ENCODE measurements at regions not wholly inside any gene's neighbourhood (a gene's known extent, or its start where the extent isn't known, plus 50 kb on each side); places are given as distances from the start of the nearest gene placed in this dataset.
"Not testable (repeated sequence)": the region's sequence is repeated elsewhere in the genome, so short reads cannot be mapped to it uniquely, and the experiment has no call there.

DNA sequence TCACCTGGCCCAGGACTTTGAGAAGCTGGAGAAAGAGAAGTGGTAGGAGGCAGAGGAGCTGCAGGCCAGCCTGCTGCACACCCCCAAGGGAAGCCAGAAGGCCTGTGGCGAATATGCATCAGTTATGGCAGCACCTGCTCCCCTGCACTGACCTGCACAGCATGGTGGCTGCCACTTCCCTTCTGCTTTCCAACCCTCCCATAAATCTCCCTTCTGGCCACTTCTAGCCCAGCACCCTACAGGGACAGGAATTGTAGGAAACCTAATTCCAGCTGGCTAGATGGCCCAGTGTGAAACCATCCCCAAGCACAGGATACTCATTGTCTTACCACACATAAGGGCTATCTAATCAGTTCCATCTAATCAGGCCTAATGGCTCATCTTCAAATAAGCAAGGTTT lies 136.3 kb downstream of the TBX3 start:
- TF ChIP-seq GATA1 (IDR thresholded peaks at IDR 0.05; ENCODE audit: low read depth, low read length), result no peak
- no peak for TF ChIP-seq POLR2A (IDR thresholded peaks at IDR 0.05; ENCODE audit: low read length)
- DNase-seq, result no peak

DNA sequence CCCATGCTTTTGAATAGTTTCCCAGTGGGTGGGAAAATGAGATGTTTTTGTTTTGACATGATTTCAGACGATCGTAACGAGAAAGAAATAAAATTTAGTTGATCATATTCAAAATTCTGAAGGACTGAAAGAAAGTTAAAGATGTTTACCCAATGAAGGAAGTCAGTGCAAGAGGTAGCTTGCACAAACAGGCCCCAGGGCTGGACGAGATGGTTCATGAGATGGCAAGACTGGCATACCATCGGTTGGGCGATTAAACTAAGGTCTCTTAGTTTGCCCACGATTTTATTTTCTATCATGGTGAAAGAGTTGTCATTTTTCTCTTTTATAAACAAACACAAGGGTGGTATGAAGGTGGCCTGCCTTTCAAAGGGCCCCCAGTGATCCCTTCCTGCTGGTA lies 124.5 kb upstream of the TBX5 start:
- no peak for DNase-seq
- no peak for TF ChIP-seq GATA1 (IDR thresholded peaks at IDR 0.05; ENCODE audit: low read depth, low read length)
- TF ChIP-seq POLR2A (IDR thresholded peaks at IDR 0.05; ENCODE audit: low read length), result no peak

DNA sequence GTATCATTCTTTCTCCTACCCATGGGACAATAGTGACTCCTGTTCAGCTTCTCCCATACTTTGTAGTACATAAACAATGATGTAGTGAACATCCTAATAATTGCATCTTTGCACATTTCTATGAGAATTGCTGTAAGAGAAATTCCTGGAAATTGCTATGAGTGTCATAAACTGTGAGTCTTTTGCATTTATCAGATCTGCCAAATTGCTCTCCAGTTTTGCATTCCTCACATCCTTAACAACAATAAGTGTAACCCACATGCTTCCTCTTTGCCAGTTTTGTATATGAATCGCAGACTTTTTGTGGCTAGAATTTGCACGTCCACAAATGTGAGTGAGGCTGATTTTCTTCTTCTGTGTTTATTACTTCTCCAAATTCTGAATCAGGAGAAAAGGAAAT lies 124.0 kb upstream of the TBX5 start:
- DNase-seq, result no peak
- TF ChIP-seq GATA1 (IDR thresholded peaks at IDR 0.05; ENCODE audit: low read depth, low read length) (no peak), POLR2A (IDR thresholded peaks at IDR 0.05; ENCODE audit: low read length) (no peak)

DNA sequence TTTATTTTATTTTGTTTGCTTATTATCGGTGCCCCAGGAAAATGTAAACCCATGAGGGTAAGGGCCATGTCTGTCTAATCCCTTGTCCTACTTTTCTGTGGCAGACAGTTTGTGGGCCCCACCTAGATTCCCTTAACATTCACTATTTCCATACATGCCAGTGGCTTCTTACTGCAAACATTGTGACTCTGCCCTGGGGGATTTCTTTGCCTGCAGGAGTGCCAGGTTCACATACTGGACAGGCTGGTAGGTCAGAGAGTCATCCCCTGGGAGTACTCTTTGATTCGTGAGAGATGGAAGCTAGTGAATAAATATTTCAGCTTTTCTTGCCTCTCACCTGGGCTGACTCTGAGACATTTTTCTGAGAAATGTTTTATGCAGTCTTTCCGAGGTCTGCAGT lies 122.8 kb upstream of the TBX5 start:
- TF ChIP-seq POLR2A (IDR thresholded peaks at IDR 0.05; ENCODE audit: low read length) (no peak), GATA1 (IDR thresholded peaks at IDR 0.05; ENCODE audit: low read depth, low read length) (no peak)
- no peak for DNase-seq

DNA sequence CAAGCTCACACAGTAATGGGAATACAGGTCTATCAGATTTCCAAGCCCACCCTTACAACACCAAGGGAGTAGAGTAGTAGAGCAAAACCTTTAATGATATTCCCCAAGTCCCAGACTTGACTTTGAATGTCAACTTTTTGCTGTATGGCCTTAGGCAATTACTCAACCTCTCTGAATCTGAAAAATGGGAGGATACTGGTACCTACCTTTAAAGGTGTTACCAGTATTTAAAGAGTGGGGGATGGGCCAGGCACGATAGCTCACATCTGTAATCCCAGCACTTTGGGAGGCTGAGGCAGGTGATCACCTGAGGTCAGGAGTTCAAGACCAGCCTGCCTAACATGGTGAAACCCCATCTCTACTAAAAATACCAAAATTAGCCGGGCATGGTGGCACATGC lies 115.2 kb upstream of the TBX5 start:
- DNase-seq, result not testable (repeated sequence)

DNA sequence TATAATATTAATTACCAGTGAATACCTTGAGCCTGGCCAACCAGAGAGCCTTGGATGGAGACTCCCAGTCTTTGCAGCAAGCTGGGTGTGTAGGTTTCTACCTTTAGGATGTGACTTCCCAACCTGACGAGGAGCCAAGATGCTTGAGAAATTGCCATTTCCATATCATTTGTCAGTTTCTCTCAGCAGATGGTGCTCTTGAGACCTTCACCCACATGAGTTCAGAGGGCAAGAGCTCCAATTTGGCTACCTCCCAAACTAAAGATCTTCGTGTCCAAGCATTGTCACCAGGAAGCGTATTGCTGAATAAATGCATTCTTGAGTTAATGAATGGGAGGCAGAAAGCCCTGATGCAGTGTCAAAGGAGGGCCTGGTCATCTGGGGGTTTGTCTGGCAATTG lies 106.4 kb upstream of the TBX5 start:
- DNase-seq, result no peak
- TF ChIP-seq POLR2A (IDR thresholded peaks at IDR 0.05; ENCODE audit: low read length), result no peak
- TF ChIP-seq GATA1 (IDR thresholded peaks at IDR 0.05; ENCODE audit: low read depth, low read length), result no peak

DNA sequence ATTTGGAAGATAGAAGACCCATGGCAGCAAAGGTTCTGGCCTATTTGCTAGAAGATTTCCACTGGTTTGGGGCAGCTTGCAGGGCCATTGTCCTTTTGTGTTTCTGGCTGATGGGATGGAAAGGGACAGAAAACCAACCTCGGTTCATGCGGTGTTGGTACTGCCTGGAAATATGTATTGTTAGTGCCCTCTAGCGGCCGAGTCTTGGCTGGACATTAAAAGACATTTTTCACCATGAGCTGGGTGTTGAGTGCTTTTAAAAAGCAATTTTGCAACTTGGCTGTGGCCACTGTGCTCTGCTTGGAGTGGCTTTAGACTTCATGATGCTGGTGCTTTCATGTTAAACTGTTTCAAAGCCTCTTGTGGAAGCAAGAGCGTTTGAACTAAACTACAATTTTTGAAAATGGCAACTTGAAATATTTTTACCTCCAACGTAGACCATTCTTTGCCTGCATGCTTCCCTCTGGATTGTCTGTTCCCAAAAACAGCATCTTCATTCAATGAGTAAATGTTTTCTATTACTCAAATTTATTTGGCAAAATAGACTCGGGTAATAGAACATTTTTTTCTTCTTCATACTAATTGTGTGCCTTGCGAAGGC lies 102.7 kb upstream of the TBX5 start:
- TF ChIP-seq POLR2A (IDR thresholded peaks at IDR 0.05; ENCODE audit: low read length) (no peak), GATA1 (IDR thresholded peaks at IDR 0.05; ENCODE audit: low read depth, low read length) (no peak)
- DNase-seq, result peak; percentile 53 to 75

DNA sequence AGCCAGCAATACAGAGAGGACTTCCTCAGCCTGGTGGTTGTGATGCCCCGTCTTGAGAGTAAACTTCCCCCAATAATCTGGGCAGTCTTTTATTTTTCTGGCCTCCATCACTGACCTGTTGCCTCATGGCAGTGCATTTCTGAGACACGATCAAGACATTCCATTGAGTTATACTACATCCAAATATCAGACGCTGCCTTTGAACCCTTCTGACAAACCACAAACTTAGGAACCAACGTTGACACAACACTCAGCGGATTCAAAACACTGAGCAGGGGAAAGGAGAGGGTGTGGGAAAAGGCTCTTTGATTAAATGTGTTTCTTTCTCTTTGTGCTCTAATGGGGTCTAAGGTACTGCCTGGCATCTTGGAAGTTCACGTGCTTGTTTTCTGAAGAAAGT lies 100.7 kb upstream of the TBX5 start:
- no peak for DNase-seq

DNA sequence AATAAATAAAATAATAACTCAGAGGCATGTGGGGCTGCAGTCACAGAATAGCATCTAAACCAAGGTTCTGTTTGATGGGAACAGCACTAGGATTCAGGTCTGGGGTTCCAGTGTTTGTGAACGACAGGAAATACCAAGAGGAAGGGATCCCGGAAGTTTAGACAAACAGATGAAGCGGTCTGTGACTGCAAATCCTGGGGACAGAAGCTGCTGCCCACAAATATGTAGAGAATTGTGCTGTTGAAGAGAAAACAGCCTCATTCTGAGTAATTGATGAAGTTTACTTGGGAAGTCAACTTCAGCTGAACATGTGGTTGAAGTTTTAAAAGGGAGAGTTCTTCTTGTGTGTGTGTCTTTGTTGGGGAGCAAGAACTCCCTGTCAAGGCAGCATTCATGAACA lies 98.4 kb upstream of the TBX5 start:
- TF ChIP-seq GATA1 (IDR thresholded peaks at IDR 0.05; ENCODE audit: low read depth, low read length) (no peak), POLR2A (IDR thresholded peaks at IDR 0.05; ENCODE audit: low read length) (no peak)
- DNase-seq, result no peak

More for the DNA sequence above, 100.7 kb upstream of the TBX5 start:
- TF ChIP-seq GATA1 (IDR thresholded peaks at IDR 0.05; ENCODE audit: low read depth, low read length) (no peak), POLR2A (IDR thresholded peaks at IDR 0.05; ENCODE audit: low read length) (no peak)

DNA sequence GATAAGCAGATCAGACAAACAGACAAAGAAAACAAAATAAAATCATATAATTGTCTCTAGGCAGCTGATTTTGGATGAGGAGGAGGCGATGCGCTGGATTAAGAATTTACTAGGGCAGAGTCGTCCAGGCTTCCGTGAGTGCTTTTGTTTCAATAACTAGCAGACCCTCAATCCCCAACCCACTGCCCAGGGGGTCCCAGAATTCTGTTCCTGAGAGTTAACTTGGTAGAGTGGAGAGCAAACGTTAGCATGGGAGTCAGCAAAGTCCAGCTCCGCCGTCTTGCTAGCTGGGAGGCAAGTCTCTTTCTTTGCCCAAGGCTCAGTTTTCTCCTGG lies 95.5 kb upstream of the TBX5 start:
- TF ChIP-seq POLR2A (IDR thresholded peaks at IDR 0.05; ENCODE audit: low read length), result no peak
- TF ChIP-seq GATA1 (IDR thresholded peaks at IDR 0.05; ENCODE audit: low read depth, low read length), result no peak
- no peak for DNase-seq

DNA sequence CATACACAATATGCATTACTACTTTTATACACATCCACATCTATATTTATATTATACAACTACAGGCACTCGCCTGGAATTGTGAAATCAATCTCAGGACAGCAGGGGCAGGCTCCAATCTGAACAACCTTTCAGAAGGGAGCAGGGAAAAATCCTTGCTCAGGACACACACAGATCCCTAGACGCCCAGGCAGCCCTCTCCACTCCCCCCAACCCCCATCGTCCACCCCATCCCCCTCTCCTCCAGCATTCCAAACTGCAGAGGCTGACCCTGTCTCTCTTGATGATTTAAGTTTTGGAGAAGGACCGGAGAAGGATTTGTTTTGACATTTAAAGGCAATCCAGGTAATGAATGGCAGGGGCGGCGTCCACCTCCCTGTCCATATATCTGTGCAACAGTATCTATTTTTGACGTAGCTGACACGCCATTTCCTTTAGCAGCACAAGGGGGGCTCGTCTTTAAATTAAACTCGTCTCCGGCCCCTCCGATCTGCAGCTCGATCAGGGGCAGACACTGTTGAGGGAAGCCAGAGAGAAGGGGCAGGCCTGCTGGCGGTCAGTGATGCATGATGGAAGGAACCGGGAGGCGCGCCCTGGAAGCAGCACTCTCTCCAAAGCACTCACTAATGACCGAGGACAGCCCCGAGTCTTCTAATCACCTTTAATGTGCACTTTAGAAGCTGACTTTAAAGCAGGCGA lies 95.0 kb upstream of the TBX5 start:
- TF ChIP-seq GATA1 (IDR thresholded peaks at IDR 0.05; ENCODE audit: low read depth, low read length) (no peak), POLR2A (IDR thresholded peaks at IDR 0.05; ENCODE audit: low read length) (no peak)
- no peak for DNase-seq

DNA sequence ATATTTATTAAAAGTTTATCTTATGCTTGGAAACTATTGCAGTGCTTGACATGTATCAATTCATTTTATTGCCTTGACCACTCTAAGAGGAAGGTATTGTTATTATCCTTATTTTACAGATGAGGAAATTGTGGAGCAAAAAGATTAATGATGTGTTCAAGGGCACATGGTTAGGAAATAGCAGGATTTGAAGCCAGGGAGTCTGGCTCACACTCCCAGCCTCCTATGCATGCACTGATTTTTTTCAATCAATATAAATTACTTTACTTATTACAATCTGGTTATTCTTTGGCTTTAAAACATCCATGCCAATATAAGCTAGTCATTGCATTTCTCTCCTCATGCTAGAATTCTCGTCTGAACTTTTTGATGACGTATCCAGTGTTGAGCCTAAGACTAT lies 94.2 kb upstream of the TBX5 start:
- TF ChIP-seq GATA1 (IDR thresholded peaks at IDR 0.05; ENCODE audit: low read depth, low read length) (no peak), POLR2A (IDR thresholded peaks at IDR 0.05; ENCODE audit: low read length) (no peak)
- DNase-seq, result no peak

DNA sequence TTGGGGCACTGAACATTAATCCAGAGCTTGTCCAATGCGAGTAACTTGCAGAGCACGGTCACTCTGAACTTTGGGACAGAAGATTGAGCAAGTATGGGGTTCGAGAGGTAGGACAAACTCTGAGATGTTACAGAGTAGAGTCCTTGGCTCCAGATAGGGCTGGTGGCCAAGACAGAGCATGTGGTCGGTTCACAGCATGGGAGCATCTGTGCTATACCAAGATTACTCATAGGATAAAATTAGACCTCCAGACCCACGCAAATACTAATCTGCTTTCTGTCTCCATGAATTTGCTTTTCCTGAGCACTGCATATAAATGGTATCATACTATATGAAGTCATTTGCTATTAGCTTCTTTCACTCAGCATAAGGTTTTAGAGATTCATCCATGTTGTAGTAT lies 93.4 kb upstream of the TBX5 start:
- DNase-seq, result no peak
- TF ChIP-seq GATA1 (IDR thresholded peaks at IDR 0.05; ENCODE audit: low read depth, low read length) (no peak), POLR2A (IDR thresholded peaks at IDR 0.05; ENCODE audit: low read length) (no peak)

DNA sequence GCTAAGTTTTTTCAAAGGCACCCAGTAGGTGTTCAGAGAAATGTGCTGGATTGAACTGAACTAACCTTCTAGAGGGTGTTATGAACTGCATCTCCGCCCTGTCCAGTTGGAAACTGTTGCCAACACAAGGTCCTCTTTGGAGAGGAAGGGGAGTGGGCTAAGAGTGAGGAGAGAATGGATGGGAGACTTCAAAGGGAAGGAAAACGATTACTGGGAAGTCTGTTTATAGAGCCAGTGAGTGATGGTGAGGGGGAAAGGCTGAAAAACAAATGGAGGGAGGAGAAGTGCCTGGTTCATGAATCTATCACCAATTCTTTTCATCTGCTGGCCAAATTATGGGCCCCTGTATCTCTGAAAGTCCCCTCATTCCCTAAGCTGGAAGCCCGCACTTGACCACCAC lies 86.0 kb upstream of the TBX5 start:
- TF ChIP-seq GATA1 (IDR thresholded peaks at IDR 0.05; ENCODE audit: low read depth, low read length), result no peak
- TF ChIP-seq POLR2A (IDR thresholded peaks at IDR 0.05; ENCODE audit: low read length), result no peak

DNA sequence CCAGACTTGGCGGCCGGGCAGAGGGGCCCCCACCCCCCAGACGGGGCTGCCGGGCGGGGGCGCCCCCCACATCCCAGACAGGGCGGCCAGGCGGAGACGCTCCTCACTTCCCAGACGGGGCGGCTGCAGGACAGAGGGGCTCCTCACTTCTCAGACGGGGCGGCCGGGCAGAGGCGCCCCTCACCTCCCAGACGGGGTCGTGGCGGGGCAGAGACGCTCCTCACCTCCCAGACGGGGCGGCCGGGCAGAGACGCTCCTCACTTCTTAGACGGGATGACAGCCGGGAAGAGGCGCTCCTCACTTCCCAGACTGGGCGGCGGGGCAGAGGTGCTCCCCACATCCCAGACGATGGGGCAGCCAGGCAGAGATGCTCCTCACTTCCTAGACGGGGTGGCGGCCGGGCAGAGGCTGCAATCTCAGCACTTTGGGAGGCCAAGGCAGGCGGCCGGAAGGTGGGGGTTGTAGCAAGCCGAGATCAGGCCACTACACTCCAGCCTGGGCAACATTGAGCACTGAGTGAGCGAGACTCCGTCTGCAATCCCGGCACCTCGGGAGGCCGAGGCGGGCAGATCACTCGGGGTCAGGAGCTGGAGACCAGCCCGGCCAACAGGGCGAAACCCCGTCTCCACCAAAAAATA lies 79.0 kb upstream of the TBX5 start:
- DNase-seq, result not testable (repeated sequence)

More for the DNA sequence above, 86.0 kb upstream of the TBX5 start:
- no peak for DNase-seq

Measured in erythroblast (primary cell).